ENCODE measurements at regions not wholly inside any gene's neighbourhood (a gene's known extent, or its start where the extent isn't known, plus 50 kb on each side); places are given as distances from the start of the nearest gene placed in this dataset.

- Mint-ChIP-seq H3K27ac (no peak overlapping the region), H3K36me3 (ENCODE audit: low read depth) (peaks cover 32% of the 10 kb centered on the region), H3K4me3 (no peak overlapping the region), H3K9me3 (peaks cover 99% of the 10 kb centered on the region), H3K27me3 (ENCODE audit: insufficient read depth, low read depth, poor library complexity) (peaks cover 3% of the 10 kb centered on the region), H3K4me1 (no peaks in the 10 kb centered on the region)
- H3K79me2 ChIP-seq (replicated peaks; ENCODE audit: insufficient read depth) = no peaks in the 10 kb centered on the region
- no peak overlapping the region for H3K4me2 ChIP-seq
- no peaks in the 10 kb centered on the region for H4K20me1 ChIP-seq (replicated peaks; ENCODE audit: insufficient read depth)
- TF ChIP-seq REST (IDR thresholded peaks at IDR 0.05; ENCODE audit: unreplicated experiment) = no peak
- TF ChIP-seq JUNB (IDR thresholded peaks at IDR 0.05; ENCODE audit: unreplicated experiment) = no peak
- no peak overlapping the region for H2AFZ ChIP-seq
- ATAC-seq (no peak), DNase-seq (ENCODE audit: low spot score) (no peak)
- no peaks in the 10 kb centered on the region for H3F3A ChIP-seq (replicated peaks; ENCODE audit: low read depth)
- peaks cover 7% of the 10 kb centered on the region; the same call in 1 of the 2 replicates for H3K36me3 ChIP-seq (ENCODE audit: insufficient read depth)
- no peaks in the 10 kb centered on the region for H3K9me2 ChIP-seq (ENCODE audit: insufficient read depth)
- H3K27ac ChIP-seq (ENCODE audit: low read depth) = no peak overlapping the region
- H3K4me3 ChIP-seq = no peak overlapping the region
- H3K4me1 ChIP-seq (ENCODE audit: insufficient read depth) = no peaks in the 10 kb centered on the region
- no peaks in the 10 kb centered on the region for H3K27me3 ChIP-seq (ENCODE audit: insufficient read depth)
Observed at GRCh38 chr7:67882843-67883242, 886.2 kb downstream of the TYW1 start.

DNA sequence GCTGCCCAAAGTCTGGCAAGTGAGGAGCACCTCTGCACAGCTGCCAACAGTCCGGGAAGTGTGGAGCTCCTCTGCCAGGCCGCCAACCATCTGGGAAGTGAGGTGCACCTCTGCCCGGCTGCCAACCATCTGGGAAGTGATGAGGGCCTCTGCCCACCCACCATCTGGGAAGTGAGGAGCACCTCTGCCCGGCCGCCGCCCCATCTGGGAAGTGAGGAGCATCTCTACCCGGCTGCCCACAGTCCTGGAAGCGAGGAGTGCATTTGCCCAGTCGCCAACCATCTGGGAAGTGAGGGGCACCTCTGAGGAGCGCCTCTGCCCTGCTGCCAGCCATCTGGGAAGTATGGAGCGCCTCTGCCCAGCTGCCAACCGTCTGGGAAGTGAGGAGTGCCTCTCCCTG lies 893.7 kb downstream of the TYW1 start:
- DNase-seq (ENCODE audit: low spot score) = no peak
- Mint-ChIP-seq H3K4me1 (no peaks in the 10 kb centered on the region; the same call in 2 of the 3 replicates), H3K36me3 (ENCODE audit: low read depth) (peaks cover 36% of the 10 kb centered on the region), H3K27me3 (ENCODE audit: insufficient read depth, low read depth, poor library complexity) (peaks cover 9% of the 10 kb centered on the region), H3K4me3 (no peak overlapping the region), H3K27ac (no peak overlapping the region), H3K9me3 (peaks cover 100% of the 10 kb centered on the region)
- Histone ChIP-seq H3F3A (replicated peaks; ENCODE audit: low read depth) (no peaks in the 10 kb centered on the region), H3K27me3 (ENCODE audit: insufficient read depth) (no peaks in the 10 kb centered on the region), H3K4me3 (no peak overlapping the region), H3K36me3 (ENCODE audit: insufficient read depth) (no peaks in the 10 kb centered on the region), H2AFZ (no peak overlapping the region), H3K27ac (ENCODE audit: low read depth) (no peak overlapping the region), H3K79me2 (replicated peaks; ENCODE audit: insufficient read depth) (no peaks in the 10 kb centered on the region), H4K20me1 (replicated peaks; ENCODE audit: insufficient read depth) (no peaks in the 10 kb centered on the region), H3K4me2 (no peak overlapping the region), H3K4me1 (ENCODE audit: insufficient read depth) (no peaks in the 10 kb centered on the region), H3K9me2 (ENCODE audit: insufficient read depth) (no peaks in the 10 kb centered on the region)
- no peak for ATAC-seq
- no peak for TF ChIP-seq NANOG (IDR thresholded peaks at IDR 0.05; ENCODE audit: borderline replicate concordance)
- TF ChIP-seq POLR2AphosphoS5 (IDR thresholded peaks at IDR 0.05; ENCODE audit: low read depth) = no peak
- TF ChIP-seq ETS1 (IDR thresholded peaks at IDR 0.05) = no peak
- TF ChIP-seq JUNB (IDR thresholded peaks at IDR 0.05; ENCODE audit: unreplicated experiment) = no peak
- no peak for TF ChIP-seq EZH2 (IDR thresholded peaks at IDR 0.05; ENCODE audit: low read depth, unreplicated experiment)
- no peak for TF ChIP-seq ZNF331 (CRISPR knock-in tag; IDR thresholded peaks at IDR 0.05; ENCODE audit: low read depth)
- no peak for TF ChIP-seq CREB1 (CRISPR knock-in tag; IDR thresholded peaks at IDR 0.05; ENCODE audit: low read depth)
- TF ChIP-seq REST (IDR thresholded peaks at IDR 0.05; ENCODE audit: unreplicated experiment) = no peak
- TF ChIP-seq EZH2phosphoT487 (IDR thresholded peaks at IDR 0.05; ENCODE audit: unreplicated experiment) = no peak
